Hepatocyte (in vitro differentiated cells): ENCODE measurements at regions not wholly inside any gene's neighbourhood (a gene's known extent, or its start where the extent isn't known, plus 50 kb on each side); places are given as distances from the start of the nearest gene placed in this dataset.

Experiments
- EZH2 ChIP-seq: fragments of 200-600 bp; sonication (generic); IDR thresholded peaks from 2 replicates; pipeline ENCODE4 v1.6.1; 2016; ENCODE audit warnings: antibody characterized with exemption, mild to moderate bottlenecking, borderline replicate concordance
- TF ChIP-seq, protein P1 (sequence below): fragments of 200-600 bp; sonication (generic); IDR thresholded peaks from 2 replicates; pipeline ENCODE4 v1.5.1; 2016; ENCODE audit warnings: antibody characterized with exemption, mild to moderate bottlenecking; ENCODE audit not compliant: poor library complexity

DNA sequence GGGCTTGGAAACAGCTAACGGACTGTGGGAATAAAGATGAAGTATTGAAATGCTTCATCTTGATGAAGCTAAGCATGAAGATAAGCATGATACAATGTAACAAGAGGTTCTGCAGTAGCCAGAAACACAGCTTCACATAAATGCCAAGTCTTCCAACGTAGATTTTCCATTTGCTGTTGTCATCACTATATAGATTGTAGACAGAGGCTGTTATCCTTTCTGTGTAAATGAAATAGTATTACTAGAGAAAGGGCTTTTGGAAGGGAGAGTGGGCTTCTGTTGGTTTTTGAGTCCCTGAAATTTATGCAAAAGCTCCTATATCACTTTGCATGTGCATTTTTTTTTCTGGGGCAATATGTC lies 649.0 kb downstream of the RNF144B start:
- TF ChIP-seq EZH2, result no peak
- TF ChIP-seq, protein P1, sequence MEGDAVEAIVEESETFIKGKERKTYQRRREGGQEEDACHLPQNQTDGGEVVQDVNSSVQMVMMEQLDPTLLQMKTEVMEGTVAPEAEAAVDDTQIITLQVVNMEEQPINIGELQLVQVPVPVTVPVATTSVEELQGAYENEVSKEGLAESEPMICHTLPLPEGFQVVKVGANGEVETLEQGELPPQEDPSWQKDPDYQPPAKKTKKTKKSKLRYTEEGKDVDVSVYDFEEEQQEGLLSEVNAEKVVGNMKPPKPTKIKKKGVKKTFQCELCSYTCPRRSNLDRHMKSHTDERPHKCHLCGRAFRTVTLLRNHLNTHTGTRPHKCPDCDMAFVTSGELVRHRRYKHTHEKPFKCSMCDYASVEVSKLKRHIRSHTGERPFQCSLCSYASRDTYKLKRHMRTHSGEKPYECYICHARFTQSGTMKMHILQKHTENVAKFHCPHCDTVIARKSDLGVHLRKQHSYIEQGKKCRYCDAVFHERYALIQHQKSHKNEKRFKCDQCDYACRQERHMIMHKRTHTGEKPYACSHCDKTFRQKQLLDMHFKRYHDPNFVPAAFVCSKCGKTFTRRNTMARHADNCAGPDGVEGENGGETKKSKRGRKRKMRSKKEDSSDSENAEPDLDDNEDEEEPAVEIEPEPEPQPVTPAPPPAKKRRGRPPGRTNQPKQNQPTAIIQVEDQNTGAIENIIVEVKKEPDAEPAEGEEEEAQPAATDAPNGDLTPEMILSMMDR, result no peak
